AG04450 (cell line): ENCODE measurements at regions not wholly inside any gene's neighbourhood (a gene's known extent, or its start where the extent isn't known, plus 50 kb on each side); places are given as distances from the start of the nearest gene placed in this dataset.

Experiments used
- CTCF ChIA-PET: fragments of 300-600, 350-600 bp; formaldehyde crosslinking; extraction: SDS; loops from one replicate; lab custom pipeline; 2022; ENCODE audit warnings: antibody characterized with exemption, inconsistent platforms; lab: Charles Lee
- POLR2A ChIA-PET: fragments of 350-600 bp; formaldehyde crosslinking; extraction: SDS; loops from one replicate; lab custom pipeline; 2021; ENCODE audit warnings: antibody characterized with exemption, inconsistent platforms; lab: Yijun Ruan, JAX
- DNase-seq: peaks from one replicate; pipeline ENCODE4 v3.0.0-alpha.2; 2011; ENCODE audit warnings: low read depth, low spot score
- H3K27ac ChIP-seq: one replicate; pipeline ENCODE4 v1.5.1; 2012; ENCODE audit warnings: low read depth, low read length, control low read depth
- H3K27me3 ChIP-seq: one replicate; pipeline ENCODE4 v1.6.0; 2012; ENCODE audit warnings: low read length; ENCODE audit not compliant: control insufficient read depth, insufficient read depth
- H3K4me3 ChIP-seq: 2 replicates; pipeline ENCODE4 v1.5.1; 2011; ENCODE audit warnings: mild to moderate bottlenecking, low read depth, low read length, control low read depth
- H3K9me3 ChIP-seq: 2 replicates; pipeline ENCODE4 v1.5.1; 2012; ENCODE audit warnings: low read length; ENCODE audit not compliant: control insufficient read depth, insufficient read depth
- CTCF ChIP-seq: IDR thresholded peaks from 2 replicates; pipeline ENCODE4 v1.5.1; 2011; ENCODE audit warnings: low read depth, low read length, control low read depth, inconsistent platforms

GRCh38 chr6:165881806-165882205 lies 218.8 kb upstream of the PDE10A start:
- ChIA-PET POLR2A (no interaction called here), CTCF (interaction anchor here (0.7 to 6.2 kb wide), 3 partner anchors 9 to 223 kb away, joined by 5 to 86 read pairs (median 8); no protein-coding TSS in a partner anchor)
- Histone ChIP-seq H3K4me3 (no peak overlapping the region), H3K9me3 (peaks cover 3% of the 10 kb centered on the region; the same call in 1 of the 2 replicates), H3K27ac (no peak overlapping the region), H3K27me3 (no peaks in the 10 kb centered on the region)
- DNase-seq = no peak
- no peak for TF ChIP-seq CTCF

- peak; percentile 45 for DNase-seq
- CTCF ChIA-PET = no interaction called here
- Histone ChIP-seq H3K9me3 (no peaks in the 10 kb centered on the region), H3K4me3 (no peak overlapping the region), H3K27ac (no peak overlapping the region), H3K27me3 (no peaks in the 10 kb centered on the region)
- POLR2A ChIA-PET = interaction anchor here (0.6 kb wide), 1 partner anchor 53 kb away, joined by 4 read pairs; no protein-coding TSS in a partner anchor
- TF ChIP-seq CTCF = no peak
Measured at GRCh38 chr6:165880686-165881085, 217.6 kb upstream of the PDE10A start.

- no peak for TF ChIP-seq CTCF
Measured at GRCh38 chr6:165877773-165878172, 214.7 kb upstream of the PDE10A start.

DNA sequence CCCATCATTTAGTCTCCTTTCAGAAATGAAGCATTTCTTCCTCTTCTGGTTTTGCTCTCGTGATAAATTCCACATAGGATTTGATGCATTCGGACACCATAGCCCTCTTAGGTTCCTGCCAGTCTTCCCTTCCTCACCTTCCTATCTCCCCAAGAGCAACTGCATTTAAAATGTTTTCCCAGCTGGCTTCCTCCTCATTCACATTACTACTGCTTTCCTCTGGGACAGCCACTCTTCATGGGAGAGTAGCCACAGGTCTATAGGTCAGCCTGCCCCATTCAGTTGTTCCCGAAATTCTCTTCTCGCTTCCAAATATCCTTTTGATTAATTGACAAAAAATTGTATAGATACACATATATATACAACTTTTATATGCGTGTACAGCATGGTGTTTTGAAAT lies 214.2 kb upstream of the PDE10A start:
- H3K4me3 ChIP-seq = no peak overlapping the region
- no peak overlapping the region for H3K27ac ChIP-seq
- DNase-seq = no peak
- TF ChIP-seq CTCF = no peak
- H3K27me3 ChIP-seq = no peaks in the 10 kb centered on the region
- POLR2A ChIA-PET = interaction anchor here (0.6 kb wide), 1 partner anchor 158 kb away, joined by 5 read pairs; no protein-coding TSS in a partner anchor
- no peaks in the 10 kb centered on the region for H3K9me3 ChIP-seq
- CTCF ChIA-PET = interaction anchor here (0.6 to 2.0 kb wide), 6 partner anchors 8 to 227 kb away, joined by 3 to 5 read pairs (median 4); no protein-coding TSS in a partner anchor

More at GRCh38 chr6:165877773-165878172, 214.7 kb upstream of the PDE10A start:
- H3K9me3 ChIP-seq = no peaks in the 10 kb centered on the region
- no peak for DNase-seq
- H3K27ac ChIP-seq = no peak overlapping the region
- CTCF ChIA-PET = interaction anchor here (0.6 to 2.0 kb wide), 4 partner anchors 13 to 27 kb away, joined by 3 to 5 read pairs (median 4); no protein-coding TSS in a partner anchor
- no peak overlapping the region for H3K4me3 ChIP-seq
- POLR2A ChIA-PET = no interaction called here
- no peaks in the 10 kb centered on the region for H3K27me3 ChIP-seq

- DNase-seq = peak; percentile 67
- no peak for TF ChIP-seq CTCF
- CTCF ChIA-PET = interaction anchor here (1.1 to 1.6 kb wide), 3 partner anchors 9 to 221 kb away, joined by 3 to 5 read pairs (median 3); no protein-coding TSS in a partner anchor
Measured at GRCh38 chr6:165876588-165876987, 213.5 kb upstream of the PDE10A start.

More at GRCh38 chr6:165876588-165876987, 213.5 kb upstream of the PDE10A start:
- Histone ChIP-seq H3K4me3 (no peak overlapping the region), H3K9me3 (no peaks in the 10 kb centered on the region), H3K27ac (no peak overlapping the region), H3K27me3 (no peaks in the 10 kb centered on the region)
- POLR2A ChIA-PET = interaction anchor here (0.6 kb wide), 1 partner anchor 159 kb away, joined by 5 read pairs; no protein-coding TSS in a partner anchor
